ENCODE measurements at regions not wholly inside any gene's neighbourhood (a gene's known extent, or its start where the extent isn't known, plus 50 kb on each side); places are given as distances from the start of the nearest gene placed in this dataset.

DNA sequence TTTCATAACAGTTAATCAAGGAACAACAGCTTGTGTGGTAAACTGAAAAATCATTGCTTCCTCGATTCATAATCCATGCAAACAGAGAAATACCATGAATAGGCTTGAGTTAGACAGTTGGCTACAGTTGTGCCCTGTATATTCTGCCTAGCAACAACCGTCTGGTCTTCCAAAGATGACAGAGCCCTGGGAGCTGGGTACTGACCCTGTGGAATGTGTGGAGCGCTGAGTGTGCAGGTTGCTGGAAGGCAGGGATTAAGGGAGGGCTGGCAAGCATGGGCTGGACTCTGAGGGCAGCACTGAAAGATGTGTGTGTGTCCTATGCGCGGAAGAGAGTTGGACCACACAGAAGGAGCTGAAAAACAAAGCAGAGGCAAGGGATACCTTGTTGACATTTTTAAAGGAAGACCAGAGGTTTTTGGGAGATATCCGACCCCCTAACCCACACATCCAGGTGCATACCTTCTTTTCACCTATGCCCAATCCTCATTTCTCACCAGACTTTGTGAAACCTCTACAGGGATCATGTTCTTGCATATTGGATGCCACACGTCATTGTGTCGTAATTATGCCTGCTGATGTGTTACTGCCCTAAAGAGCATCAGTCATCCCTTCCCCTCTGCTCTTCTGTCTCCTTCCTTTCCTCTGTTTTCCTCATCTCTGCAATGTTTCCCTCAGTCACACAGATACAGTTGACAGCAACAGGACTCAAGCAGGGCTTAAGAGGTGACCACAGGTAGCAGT, 58.2 kb upstream of the VGLL2 start:
- peak; percentile 16 for DNase-seq (ENCODE audit: extremely low spot score)
- POLR2A ChIA-PET, result no interaction called here
- CTCF ChIA-PET, result no interaction called here
- no peak for TF ChIP-seq LEF1 (IDR thresholded peaks at IDR 0.05; ENCODE audit: borderline replicate concordance)

DNA sequence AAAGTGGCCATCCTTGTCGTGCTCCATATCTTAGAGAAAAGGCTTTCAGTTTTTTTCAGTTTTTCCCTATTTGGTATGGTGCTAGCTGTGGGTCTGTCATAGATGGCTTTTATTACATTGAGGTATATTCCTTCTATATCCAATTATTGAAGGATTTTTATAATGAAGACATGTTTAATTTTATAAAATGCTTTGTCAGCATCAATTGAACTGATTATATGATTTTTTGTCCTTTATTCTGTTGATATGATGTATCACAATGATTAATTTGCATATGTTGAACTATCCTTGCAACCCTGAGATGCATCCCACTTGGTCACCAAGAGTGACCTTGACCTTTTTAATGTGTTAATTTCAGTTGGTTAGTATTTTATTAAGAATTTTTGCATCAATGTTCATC, 55.1 kb upstream of the VGLL2 start:
- TF ChIP-seq CTBP1 (IDR thresholded peaks at IDR 0.05; ENCODE audit: borderline replicate concordance), result no peak
- TF ChIP-seq FOXA1 (IDR thresholded peaks at IDR 0.05), result no peak
- no peak for TF ChIP-seq TARDBP (IDR thresholded peaks at IDR 0.05)
- no peak for TF ChIP-seq BHLHE40 (IDR thresholded peaks at IDR 0.05; ENCODE audit: borderline replicate concordance)
- no peak for TF ChIP-seq FOXM1 (IDR thresholded peaks at IDR 0.05; ENCODE audit: borderline replicate concordance)
- no peak for TF ChIP-seq ARNT (IDR thresholded peaks at IDR 0.05)
- TF ChIP-seq SUZ12 (IDR thresholded peaks at IDR 0.05), result no peak
- TF ChIP-seq, protein P1, sequence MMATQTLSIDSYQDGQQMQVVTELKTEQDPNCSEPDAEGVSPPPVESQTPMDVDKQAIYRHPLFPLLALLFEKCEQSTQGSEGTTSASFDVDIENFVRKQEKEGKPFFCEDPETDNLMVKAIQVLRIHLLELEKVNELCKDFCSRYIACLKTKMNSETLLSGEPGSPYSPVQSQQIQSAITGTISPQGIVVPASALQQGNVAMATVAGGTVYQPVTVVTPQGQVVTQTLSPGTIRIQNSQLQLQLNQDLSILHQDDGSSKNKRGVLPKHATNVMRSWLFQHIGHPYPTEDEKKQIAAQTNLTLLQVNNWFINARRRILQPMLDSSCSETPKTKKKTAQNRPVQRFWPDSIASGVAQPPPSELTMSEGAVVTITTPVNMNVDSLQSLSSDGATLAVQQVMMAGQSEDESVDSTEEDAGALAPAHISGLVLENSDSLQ (IDR thresholded peaks at IDR 0.05), result no peak
- no peak for TF ChIP-seq ELF4 (IDR thresholded peaks at IDR 0.05)
- TF ChIP-seq L3MBTL2 (conservative IDR thresholded peaks at IDR 0.05), result no peak
- no peak for TF ChIP-seq NFRKB (IDR thresholded peaks at IDR 0.05)
- no peak for TF ChIP-seq SP1 (IDR thresholded peaks at IDR 0.05)
- no peak for TF ChIP-seq FOXK2 (IDR thresholded peaks at IDR 0.05)
- TF ChIP-seq ZNF384 (IDR thresholded peaks at IDR 0.05), result no peak
- no peak for TF ChIP-seq HDGF (IDR thresholded peaks at IDR 0.05; ENCODE audit: borderline replicate concordance)
- CTCF ChIA-PET, result no interaction called here
- DNase-seq (ENCODE audit: extremely low spot score), result no peak
- POLR2A ChIA-PET, result no interaction called here

DNA sequence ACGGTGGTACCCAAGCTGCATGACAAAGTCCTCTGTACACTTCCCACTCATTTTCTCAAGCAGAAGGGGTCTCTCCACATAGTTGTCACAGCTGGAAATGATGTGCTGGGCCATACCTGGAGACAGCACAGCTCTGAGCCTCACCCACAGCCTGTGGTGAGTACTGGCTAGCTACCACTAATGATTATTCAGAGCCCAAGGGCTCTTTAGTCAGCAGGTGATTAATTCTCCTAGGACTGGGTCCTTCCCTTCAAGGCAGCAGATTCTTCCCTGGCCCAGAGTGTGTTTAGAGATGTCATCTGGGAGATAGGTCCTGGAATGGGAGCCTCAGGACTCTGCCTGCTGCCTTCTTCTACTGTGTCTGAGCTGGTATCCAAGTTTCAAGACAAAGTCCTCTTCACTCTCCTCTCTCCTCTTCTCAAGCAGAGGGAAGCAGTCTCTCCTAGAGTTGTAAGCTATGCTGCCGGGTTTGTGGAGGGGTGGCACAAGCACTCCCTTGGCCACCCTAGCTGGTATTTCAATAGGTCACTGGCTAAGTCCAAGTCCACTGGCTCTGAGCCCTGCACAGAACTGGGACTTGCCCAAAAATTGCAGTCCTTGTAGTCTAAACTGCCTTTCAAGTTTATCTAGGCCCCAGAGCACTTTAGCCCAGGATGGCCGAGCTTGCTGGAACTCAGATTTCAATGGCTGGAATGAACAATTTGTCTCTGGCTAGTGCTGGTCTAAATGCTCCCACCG, 49.8 kb upstream of the VGLL2 start:
- ChIA-PET CTCF (interaction anchor here (0.6 kb wide), 1 partner anchor 654 kb away, joined by 3 read pairs; no protein-coding TSS in a partner anchor), POLR2A (no interaction called here)
- TF ChIP-seq SP1 (IDR thresholded peaks at IDR 0.05) (no peak), CTBP1 (IDR thresholded peaks at IDR 0.05; ENCODE audit: borderline replicate concordance) (no peak), L3MBTL2 (conservative IDR thresholded peaks at IDR 0.05) (no peak), TARDBP (IDR thresholded peaks at IDR 0.05) (no peak), LEF1 (IDR thresholded peaks at IDR 0.05; ENCODE audit: borderline replicate concordance) (no peak), ZNF384 (IDR thresholded peaks at IDR 0.05) (no peak), HDGF (IDR thresholded peaks at IDR 0.05; ENCODE audit: borderline replicate concordance) (no peak), ELF4 (IDR thresholded peaks at IDR 0.05) (no peak), NFRKB (IDR thresholded peaks at IDR 0.05) (no peak), ARNT (IDR thresholded peaks at IDR 0.05) (no peak), SUZ12 (IDR thresholded peaks at IDR 0.05) (no peak), FOXM1 (IDR thresholded peaks at IDR 0.05; ENCODE audit: borderline replicate concordance) (no peak), FOXK2 (IDR thresholded peaks at IDR 0.05) (no peak), BHLHE40 (IDR thresholded peaks at IDR 0.05; ENCODE audit: borderline replicate concordance) (no peak), FOXA1 (IDR thresholded peaks at IDR 0.05) (no peak)
- TF ChIP-seq, protein P1 (IDR thresholded peaks at IDR 0.05), result no peak
- DNase-seq (ENCODE audit: extremely low spot score), result no peak

Data from HEK293T (cell line).